CD4-positive, alpha-beta T cell treated with Interleukin-6 at 100 ng/mL for 8 hours (primary cell): ENCODE measurements at regions not wholly inside any gene's neighbourhood (a gene's known extent, or its start where the extent isn't known, plus 50 kb on each side); places are given as distances from the start of the nearest gene placed in this dataset.

Experiments
- DNase-seq: peaks from one replicate; pipeline ENCODE4 v3.0.0-alpha.2; 2020; ENCODE audit warnings: mixed read lengths, low spot score

GRCh38 chr3:70120357-70120966, 120.9 kb downstream of the SAMMSON start:
- peak; percentile 13 for DNase-seq

GRCh38 chr3:70127192-70127591, 127.7 kb downstream of the SAMMSON start:
- DNase-seq, result no peak

- DNase-seq, result no peak
Observed at GRCh38 chr3:70137366-70137765, 137.8 kb downstream of the SAMMSON start.

- no peak for DNase-seq
Observed at GRCh38 chr3:70138606-70139005, 139.1 kb downstream of the SAMMSON start.
